GM10266 (cell line): ENCODE measurements at regions not wholly inside any gene's neighbourhood (a gene's known extent, or its start where the extent isn't known, plus 50 kb on each side); places are given as distances from the start of the nearest gene placed in this dataset.

Source experiments
- DNase-seq: peaks from one replicate; pipeline ENCODE4 v3.0.0; 2012; ENCODE audit errors: extremely low spot score
- CTCF ChIP-seq: IDR thresholded peaks from 2 replicates; pipeline ENCODE4 v1.5.1; 2012; ENCODE audit warnings: mild to moderate bottlenecking, low read depth; ENCODE audit not compliant: control insufficient read depth, insufficient read depth; ENCODE audit errors: missing control alignments

GRCh38 chr10:23529625-23530024 is 90.8 kb downstream of the OTUD1 start:
- no peak for DNase-seq

GRCh38 chr10:23530079-23530478 is 91.2 kb downstream of the OTUD1 start:
- TF ChIP-seq CTCF: peak; percentile 11
- DNase-seq: no peak

More at GRCh38 chr10:23529625-23530024, 90.8 kb downstream of the OTUD1 start:
- TF ChIP-seq CTCF: no peak

- no peak for TF ChIP-seq CTCF
- DNase-seq: no peak
These were observed 94.3 kb downstream of the OTUD1 start for GRCh38 chr10:23533212-23533611.

- TF ChIP-seq CTCF: no peak
- DNase-seq: no peak
These were observed 95.5 kb downstream of the OTUD1 start for GRCh38 chr10:23534326-23534725.

GRCh38 chr10:23534761-23535160 is 95.9 kb downstream of the OTUD1 start:
- no peak for DNase-seq
- no peak for TF ChIP-seq CTCF

GRCh38 chr10:23535381-23535780 is 96.5 kb downstream of the OTUD1 start:
- no peak for DNase-seq
- no peak for TF ChIP-seq CTCF

GRCh38 chr10:23538968-23539367 is 100.1 kb downstream of the OTUD1 start:
- no peak for DNase-seq
- no peak for TF ChIP-seq CTCF
